ENCODE measurements at regions not wholly inside any gene's neighbourhood (a gene's known extent, or its start where the extent isn't known, plus 50 kb on each side); places are given as distances from the start of the nearest gene placed in this dataset.

DNA sequence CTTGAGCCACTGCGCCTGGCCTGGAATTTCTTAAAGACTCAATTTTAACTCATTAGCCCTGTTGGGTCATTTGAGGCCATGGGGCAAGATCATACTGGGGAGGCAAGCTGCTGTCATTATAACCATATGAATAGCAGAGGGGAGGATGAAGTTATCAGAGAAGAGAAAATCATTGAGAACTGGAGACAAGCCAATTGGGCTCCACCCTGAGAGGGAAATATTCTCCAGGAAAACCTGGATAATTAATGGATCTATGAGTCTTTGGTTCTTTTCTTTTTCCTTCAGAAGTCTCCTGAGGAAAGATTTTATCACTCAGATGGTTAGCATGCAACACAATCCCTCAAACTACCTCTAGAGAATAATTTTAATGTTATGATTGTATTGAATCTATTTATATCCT is 569.6 kb upstream of the TUSC1 start:
- no peaks in the 10 kb centered on the region for H3K36me3 ChIP-seq (ENCODE audit: control insufficient read depth, low read length)
- H3K79me2 ChIP-seq (ENCODE audit: control insufficient read depth, low read length), result no peaks in the 10 kb centered on the region
- H3K9me3 ChIP-seq (ENCODE audit: control insufficient read depth, insufficient read depth, low read length), result peaks cover 4% of the 10 kb centered on the region; the same call in 1 of the 2 replicates
- H3K4me2 ChIP-seq (ENCODE audit: low read length), result no peak overlapping the region
- H3K4me1 ChIP-seq (ENCODE audit: control insufficient read depth, low read length), result no peaks in the 10 kb centered on the region
- no peaks in the 10 kb centered on the region for H3K27me3 ChIP-seq (ENCODE audit: control insufficient read depth, low read length)
- no peaks in the 10 kb centered on the region for H3K9me2 ChIP-seq (replicated peaks; ENCODE audit: control insufficient read depth, low read length)
- no peak overlapping the region for H3K27ac ChIP-seq (ENCODE audit: low read depth, low read length)
- TF ChIP-seq EZH2phosphoT487 (IDR thresholded peaks at IDR 0.05; ENCODE audit: borderline replicate concordance, low read length) (no peak), CTCF (IDR thresholded peaks at IDR 0.05; ENCODE audit: low read depth, low read length, poor library complexity, severe bottlenecking) (no peak)
- no peak overlapping the region for H3K4me3 ChIP-seq (ENCODE audit: low read length)
- no peaks in the 10 kb centered on the region for H4K20me1 ChIP-seq (ENCODE audit: control insufficient read depth, insufficient read depth, low read depth, low read length)
- no peaks in the 10 kb centered on the region for H3F3A ChIP-seq (ENCODE audit: control insufficient read depth, insufficient read depth)

DNA sequence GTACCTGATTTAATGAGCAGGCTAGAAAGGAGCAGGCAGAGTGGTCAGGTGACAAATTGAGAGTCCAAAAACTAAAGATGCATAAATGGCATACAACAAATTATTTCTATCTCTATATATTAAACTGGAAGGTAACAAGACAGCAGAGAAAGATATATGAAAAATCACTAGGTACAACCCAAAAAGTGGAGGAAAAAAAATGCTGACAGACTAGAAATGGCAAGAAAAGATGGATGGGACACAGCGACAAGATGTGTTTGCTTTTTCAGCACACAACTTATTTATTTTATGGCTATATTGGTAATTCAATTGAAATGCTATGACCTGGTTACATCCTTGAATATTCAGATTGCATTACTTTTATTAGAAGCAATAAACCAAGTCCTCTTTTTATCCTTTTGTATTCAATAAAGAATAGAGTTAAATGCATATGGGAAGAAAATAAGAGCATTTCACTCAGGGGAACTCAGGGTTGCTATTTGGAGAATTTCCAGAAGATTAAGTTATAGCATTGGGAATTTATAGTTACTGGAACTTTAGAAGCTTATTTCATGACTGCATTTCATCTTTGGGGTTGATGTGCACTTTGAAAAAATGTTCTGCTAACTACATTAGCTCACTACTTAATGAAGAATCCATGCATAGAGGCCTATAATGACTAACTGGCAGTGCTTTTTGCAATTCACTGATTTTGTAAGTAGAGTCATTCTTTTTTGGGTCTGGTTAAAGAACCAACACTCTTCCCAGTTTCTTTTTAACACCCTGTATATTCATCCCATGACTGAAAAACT is 566.6 kb upstream of the TUSC1 start:
- no peaks in the 10 kb centered on the region for H3K4me1 ChIP-seq (ENCODE audit: control insufficient read depth, low read length)
- no peaks in the 10 kb centered on the region for H3F3A ChIP-seq (ENCODE audit: control insufficient read depth, insufficient read depth)
- H3K79me2 ChIP-seq (ENCODE audit: control insufficient read depth, low read length), result no peaks in the 10 kb centered on the region
- H3K9me3 ChIP-seq (ENCODE audit: control insufficient read depth, insufficient read depth, low read length), result peaks cover 4% of the 10 kb centered on the region; the same call in 1 of the 2 replicates
- H3K27me3 ChIP-seq (ENCODE audit: control insufficient read depth, low read length), result no peaks in the 10 kb centered on the region
- TF ChIP-seq CTCF (IDR thresholded peaks at IDR 0.05; ENCODE audit: low read depth, low read length, poor library complexity, severe bottlenecking) (no peak), EZH2phosphoT487 (IDR thresholded peaks at IDR 0.05; ENCODE audit: borderline replicate concordance, low read length) (no peak)
- H3K4me3 ChIP-seq (ENCODE audit: low read length), result no peak overlapping the region
- no peak overlapping the region for H3K27ac ChIP-seq (ENCODE audit: low read depth, low read length)
- no peaks in the 10 kb centered on the region for H3K9me2 ChIP-seq (replicated peaks; ENCODE audit: control insufficient read depth, low read length)
- no peak overlapping the region for H3K4me2 ChIP-seq (ENCODE audit: low read length)
- H4K20me1 ChIP-seq (ENCODE audit: control insufficient read depth, insufficient read depth, low read depth, low read length), result no peaks in the 10 kb centered on the region
- no peaks in the 10 kb centered on the region for H3K36me3 ChIP-seq (ENCODE audit: control insufficient read depth, low read length)

DNA sequence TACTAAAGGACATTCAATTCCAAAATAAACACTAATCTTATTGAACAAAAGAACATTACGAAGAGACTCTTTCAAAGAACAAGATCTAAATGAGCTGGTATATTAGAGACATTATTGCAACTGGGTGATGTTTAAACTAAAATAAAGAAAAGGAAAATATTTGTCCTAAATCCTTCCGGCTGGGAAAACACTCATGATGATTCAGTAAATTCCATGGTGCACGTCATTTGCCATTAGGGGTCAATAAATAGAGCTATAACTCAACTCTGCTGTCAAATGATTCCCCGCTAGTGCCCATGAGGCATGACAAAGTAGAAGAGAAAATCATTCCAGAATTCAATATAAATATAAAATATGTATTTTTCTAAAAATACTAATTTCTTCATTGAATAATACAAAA is 565.5 kb upstream of the TUSC1 start:
- Histone ChIP-seq H3K4me2 (ENCODE audit: low read length) (no peak overlapping the region), H3K36me3 (ENCODE audit: control insufficient read depth, low read length) (no peaks in the 10 kb centered on the region), H4K20me1 (ENCODE audit: control insufficient read depth, insufficient read depth, low read depth, low read length) (no peaks in the 10 kb centered on the region), H3K27ac (ENCODE audit: low read depth, low read length) (no peak overlapping the region), H3K4me1 (ENCODE audit: control insufficient read depth, low read length) (no peaks in the 10 kb centered on the region), H3K9me2 (replicated peaks; ENCODE audit: control insufficient read depth, low read length) (no peaks in the 10 kb centered on the region), H3F3A (ENCODE audit: control insufficient read depth, insufficient read depth) (no peaks in the 10 kb centered on the region), H3K4me3 (ENCODE audit: low read length) (no peak overlapping the region), H3K79me2 (ENCODE audit: control insufficient read depth, low read length) (no peaks in the 10 kb centered on the region), H3K27me3 (ENCODE audit: control insufficient read depth, low read length) (no peaks in the 10 kb centered on the region), H3K9me3 (ENCODE audit: control insufficient read depth, insufficient read depth, low read length) (no peaks in the 10 kb centered on the region)
- TF ChIP-seq CTCF (IDR thresholded peaks at IDR 0.05; ENCODE audit: low read depth, low read length, poor library complexity, severe bottlenecking) (no peak), EZH2phosphoT487 (IDR thresholded peaks at IDR 0.05; ENCODE audit: borderline replicate concordance, low read length) (no peak)
